LNCaP clone FGC (cell line): ENCODE measurements at regions not wholly inside any gene's neighbourhood (a gene's known extent, or its start where the extent isn't known, plus 50 kb on each side); places are given as distances from the start of the nearest gene placed in this dataset.
A peak's percentile ranks its signal among the peaks of the same experiment; 100 is the strongest.

Source experiments
- DNase-seq: peaks from one replicate; pipeline ENCODE4 v3.0.0-alpha.2; 2011; ENCODE audit warnings: low read depth
- H3K4me3 ChIP-seq: 2 replicates; pipeline ENCODE4 v1.5.1; 2011; ENCODE audit warnings: mild to moderate bottlenecking, low read depth, low read length, control low read depth
- TF ChIP-seq, protein P1 (sequence below): IDR thresholded peaks from 2 replicates; pipeline ENCODE4 v1.5.1; 2012; ENCODE audit warnings: mild to moderate bottlenecking; ENCODE audit not compliant: control insufficient read depth, insufficient read depth; ENCODE audit errors: extremely low read depth

DNA sequence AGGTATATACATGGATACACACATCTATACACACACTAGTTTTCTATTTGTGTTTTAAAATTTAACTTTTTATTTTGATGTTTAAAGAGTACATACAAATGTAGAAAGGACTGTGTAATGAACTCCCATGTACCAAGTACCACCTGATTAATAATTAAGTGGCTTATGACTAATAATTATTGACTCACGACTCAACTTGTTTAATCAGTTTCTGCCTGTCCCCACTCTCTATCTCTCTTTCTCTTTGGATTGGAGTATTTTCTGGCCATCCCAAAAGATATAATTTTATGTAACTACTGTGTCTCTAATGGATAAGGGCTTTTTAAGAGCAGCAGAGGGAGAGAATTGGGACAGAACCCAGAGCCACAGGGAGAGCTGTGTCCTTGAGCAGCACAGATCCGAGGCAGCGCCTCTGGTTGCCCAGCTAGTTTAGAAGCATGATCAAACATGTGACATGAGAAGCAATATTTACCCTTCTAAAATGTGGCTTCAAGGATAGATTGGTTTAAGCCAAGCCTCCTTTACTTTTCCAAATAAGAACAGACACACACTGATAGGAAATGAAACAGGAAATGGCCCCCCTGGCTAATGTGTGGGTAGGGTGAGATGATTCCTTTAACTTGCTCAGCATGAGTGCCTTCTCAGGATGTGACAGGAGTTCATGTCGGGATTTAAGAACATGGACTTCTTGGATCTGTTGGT lies 81.0 kb downstream of the ERMARD start:
- TF ChIP-seq, protein P1, sequence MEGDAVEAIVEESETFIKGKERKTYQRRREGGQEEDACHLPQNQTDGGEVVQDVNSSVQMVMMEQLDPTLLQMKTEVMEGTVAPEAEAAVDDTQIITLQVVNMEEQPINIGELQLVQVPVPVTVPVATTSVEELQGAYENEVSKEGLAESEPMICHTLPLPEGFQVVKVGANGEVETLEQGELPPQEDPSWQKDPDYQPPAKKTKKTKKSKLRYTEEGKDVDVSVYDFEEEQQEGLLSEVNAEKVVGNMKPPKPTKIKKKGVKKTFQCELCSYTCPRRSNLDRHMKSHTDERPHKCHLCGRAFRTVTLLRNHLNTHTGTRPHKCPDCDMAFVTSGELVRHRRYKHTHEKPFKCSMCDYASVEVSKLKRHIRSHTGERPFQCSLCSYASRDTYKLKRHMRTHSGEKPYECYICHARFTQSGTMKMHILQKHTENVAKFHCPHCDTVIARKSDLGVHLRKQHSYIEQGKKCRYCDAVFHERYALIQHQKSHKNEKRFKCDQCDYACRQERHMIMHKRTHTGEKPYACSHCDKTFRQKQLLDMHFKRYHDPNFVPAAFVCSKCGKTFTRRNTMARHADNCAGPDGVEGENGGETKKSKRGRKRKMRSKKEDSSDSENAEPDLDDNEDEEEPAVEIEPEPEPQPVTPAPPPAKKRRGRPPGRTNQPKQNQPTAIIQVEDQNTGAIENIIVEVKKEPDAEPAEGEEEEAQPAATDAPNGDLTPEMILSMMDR: no peak
- H3K4me3 ChIP-seq: no peak overlapping the region
- no peak for DNase-seq

DNA sequence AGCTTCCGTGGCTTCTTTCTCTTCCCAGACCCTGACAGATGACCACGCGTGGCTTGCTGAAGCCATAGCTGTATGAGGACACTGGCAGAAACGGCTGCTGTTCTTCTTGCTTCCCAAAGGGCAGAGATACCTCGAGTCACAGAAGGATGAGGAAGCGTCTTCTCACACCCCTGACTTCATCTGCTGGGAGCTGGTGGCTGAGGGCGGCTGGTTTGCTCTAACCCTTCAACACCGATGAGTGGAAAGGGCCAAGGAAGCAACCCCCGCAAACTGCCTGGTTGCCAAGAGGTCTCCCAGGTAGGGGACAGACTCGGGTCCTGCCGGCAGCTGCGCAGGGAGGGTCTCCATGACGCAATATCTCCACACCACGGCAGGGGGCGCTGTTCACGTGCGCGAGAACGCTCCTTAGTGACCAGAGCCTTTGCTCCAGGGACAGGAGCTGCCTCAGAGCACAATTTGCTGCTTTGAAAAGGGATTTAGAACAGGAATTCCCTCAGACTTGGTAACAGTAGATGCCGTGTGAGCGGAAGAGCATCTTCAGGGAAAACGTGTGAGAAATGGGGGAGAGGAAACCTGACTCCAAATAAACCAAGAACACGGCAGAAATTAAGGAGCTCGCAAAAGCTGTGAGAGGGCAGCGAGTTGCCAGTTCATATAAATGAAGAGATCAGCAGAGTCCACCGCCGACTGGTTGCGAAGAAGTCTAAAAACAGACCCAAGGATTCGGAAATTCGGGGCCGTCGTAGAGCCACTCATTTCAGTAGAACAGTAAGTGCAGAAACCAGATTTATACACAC lies 80.2 kb downstream of the ERMARD start:
- no peak overlapping the region for H3K4me3 ChIP-seq
- TF ChIP-seq, protein P1: peak; percentile 98
- peak; percentile 15 for DNase-seq
